Stomach (tissue), 4 donors: ENCODE measurements at regions not wholly inside any gene's neighbourhood (a gene's known extent, or its start where the extent isn't known, plus 50 kb on each side); places are given as distances from the start of the nearest gene placed in this dataset.

Experiments used
- CTCF ChIP-seq, 7 experiments: fragments of 450-650 bp in 4 of 7; fragments of 200-600 bp in 3 of 7; sonication (generic) in 3 of 7; IDR thresholded peaks; one replicate each; pipeline ENCODE4 v1.5.1; 2016 to 2019; ENCODE audit warnings: antibody characterized with exemption in 7 of 7, control low read depth in 2 of 7, mild to moderate bottlenecking in 1 of 7
- POLR2A ChIP-seq, 4 donors: fragments of 450-650 bp; IDR thresholded peaks; one replicate each; pipeline ENCODE4 v1.6.1; 2016; ENCODE audit warnings: antibody characterized with exemption in 4 of 4, control low read depth in 2 of 4, mild to moderate bottlenecking in 1 of 4, moderate library complexity in 1 of 4
- POLR2AphosphoS5 ChIP-seq, 3 donors: sonication (generic); formaldehyde crosslinking; IDR thresholded peaks; one replicate each; pipeline ENCODE4 v1.6.1; 2016; ENCODE audit warnings: antibody characterized with exemption in 3 of 3

GRCh38 chr6:17047889-17048288 is 54.0 kb upstream of the STMND1 start:
- no peak for TF ChIP-seq POLR2AphosphoS5 (IDR thresholded peaks at IDR 0.05)
- TF ChIP-seq POLR2A (IDR thresholded peaks at IDR 0.05) = no peak
- TF ChIP-seq CTCF (IDR thresholded peaks at IDR 0.05) = no peak
